Astrocyte (in vitro differentiated cells and primary cell): ENCODE measurements at regions not wholly inside any gene's neighbourhood (a gene's known extent, or its start where the extent isn't known, plus 50 kb on each side); places are given as distances from the start of the nearest gene placed in this dataset.

Experiments used
- DNase-seq: peaks from one replicate; pipeline ENCODE4 v3.0.0-alpha.2; 2010; ENCODE audit warnings: low read depth
- FAIRE-seq: peaks from 2 replicates; lab custom pipeline; 2011; peaks lifted over from hg19 to GRCh38; lab: Jason Lieb, UNC
- H2AFZ ChIP-seq: 2 replicates; pipeline ENCODE4 v1.6.0; 2012; ENCODE audit warnings: low read depth, low read length, inconsistent platforms
- H3K27ac ChIP-seq: 2 replicates; pipeline ENCODE4 v1.5.1; 2011; ENCODE audit warnings: low read depth, low read length, inconsistent platforms
- H3K27me3 ChIP-seq: 2 replicates; pipeline ENCODE4 v1.6.0; 2011; ENCODE audit warnings: low read length, inconsistent platforms; ENCODE audit not compliant: insufficient read depth
- H3K36me3 ChIP-seq: 2 replicates; pipeline ENCODE4 v1.5.1; 2011; ENCODE audit warnings: low read length, inconsistent platforms; ENCODE audit not compliant: insufficient read depth
- H3K4me1 ChIP-seq: 2 replicates; pipeline ENCODE4 v1.5.1; 2011; ENCODE audit warnings: low read length, inconsistent platforms; ENCODE audit not compliant: insufficient read depth
- H3K4me2 ChIP-seq: 2 replicates; pipeline ENCODE4 v1.6.0; 2012; ENCODE audit warnings: low read length, inconsistent platforms
- H3K4me3 ChIP-seq: 2 replicates; pipeline ENCODE4 v1.5.1; 2011; ENCODE audit warnings: low read depth, mild to moderate bottlenecking, low read length, inconsistent platforms; ENCODE audit not compliant: insufficient read depth
- H3K79me2 ChIP-seq: 2 replicates; pipeline ENCODE4 v1.6.0; 2012; ENCODE audit warnings: mild to moderate bottlenecking, low read length, inconsistent platforms; ENCODE audit not compliant: insufficient read depth
- H3K9ac ChIP-seq: 2 replicates; pipeline ENCODE4 v1.6.0; 2012; ENCODE audit warnings: mild to moderate bottlenecking, low read length, inconsistent platforms
- H3K9me3 ChIP-seq: 2 replicates; pipeline ENCODE4 v1.5.1; 2012; ENCODE audit warnings: low read depth, mild to moderate bottlenecking, low read length, inconsistent platforms; ENCODE audit not compliant: insufficient read depth
- H4K20me1 ChIP-seq: 2 replicates; pipeline ENCODE4 v1.6.0; 2012; ENCODE audit warnings: low read length, inconsistent platforms; ENCODE audit not compliant: insufficient read depth
- H3K27ac Mint-ChIP-seq: one replicate; pipeline ENCODE4 v1.8.0; 2021; ENCODE audit warnings: mild to moderate bottlenecking, mixed read lengths; ENCODE audit not compliant: unreplicated experiment
- H3K27me3 Mint-ChIP-seq: one replicate; pipeline ENCODE4 v1.8.0; 2021; ENCODE audit warnings: low read depth, mixed read lengths; ENCODE audit not compliant: unreplicated experiment
- H3K36me3 Mint-ChIP-seq: one replicate; pipeline ENCODE4 v1.8.0; 2021; ENCODE audit warnings: low read depth, mixed read lengths; ENCODE audit not compliant: unreplicated experiment
- H3K4me1 Mint-ChIP-seq: one replicate; pipeline ENCODE4 v1.8.0; 2021; ENCODE audit warnings: low read depth, mixed read lengths; ENCODE audit not compliant: unreplicated experiment
- H3K4me3 Mint-ChIP-seq: one replicate; pipeline ENCODE4 v1.8.0; 2021; ENCODE audit warnings: mild to moderate bottlenecking, moderate library complexity, mixed read lengths; ENCODE audit not compliant: unreplicated experiment
- H3K9me3 Mint-ChIP-seq: one replicate; pipeline ENCODE4 v1.8.0; 2021; ENCODE audit warnings: mild to moderate bottlenecking, mixed read lengths; ENCODE audit not compliant: unreplicated experiment
- CTCF ChIP-seq: IDR thresholded peaks from 2 replicates; pipeline ENCODE4 v1.5.1; 2011; ENCODE audit warnings: low read depth, mild to moderate bottlenecking, inconsistent platforms, low read length, moderate library complexity; ENCODE audit not compliant: insufficient read depth
- EZH2 ChIP-seq: IDR thresholded peaks from 2 replicates; pipeline ENCODE4 v1.6.1; 2012; ENCODE audit warnings: mild to moderate bottlenecking, low read length, inconsistent platforms; ENCODE audit not compliant: insufficient read depth

GRCh38 chr3:44184319-44184953 lies 57.2 kb upstream of the TOPAZ1 start:
- Histone ChIP-seq H3K4me1 (no peaks in the 10 kb centered on the region), H4K20me1 (no peaks in the 10 kb centered on the region), H3K27ac (no peak overlapping the region), H2AFZ (no peak overlapping the region), H3K27me3 (peaks cover 5% of the 10 kb centered on the region), H3K79me2 (no peaks in the 10 kb centered on the region), H3K4me3 (no peak overlapping the region), H3K4me2 (no peak overlapping the region), H3K9me3 (no peaks in the 10 kb centered on the region), H3K9ac (no peak overlapping the region), H3K36me3 (no peaks in the 10 kb centered on the region)
- Mint-ChIP-seq H3K36me3 (no peaks in the 10 kb centered on the region), H3K27ac (no peak overlapping the region), H3K27me3 (peaks cover 14% of the 10 kb centered on the region), H3K9me3 (no peaks in the 10 kb centered on the region), H3K4me1 (no peaks in the 10 kb centered on the region), H3K4me3 (no peak overlapping the region)
- TF ChIP-seq CTCF (no peak), EZH2 (no peak)
- no peak for DNase-seq
- FAIRE-seq, result no peak

- no peak for TF ChIP-seq CTCF
- no peak for TF ChIP-seq EZH2
- Histone ChIP-seq H3K9ac (no peak overlapping the region), H3K27ac (no peak overlapping the region), H3K4me3 (no peak overlapping the region), H3K27me3 (peaks cover 3% of the 10 kb centered on the region), H2AFZ (no peak overlapping the region), H3K79me2 (no peaks in the 10 kb centered on the region), H3K36me3 (no peaks in the 10 kb centered on the region), H3K9me3 (no peaks in the 10 kb centered on the region), H3K4me1 (no peaks in the 10 kb centered on the region), H4K20me1 (no peaks in the 10 kb centered on the region), H3K4me2 (no peak overlapping the region)
- Mint-ChIP-seq H3K27me3 (peaks cover 14% of the 10 kb centered on the region), H3K27ac (no peak overlapping the region), H3K36me3 (no peaks in the 10 kb centered on the region), H3K9me3 (no peaks in the 10 kb centered on the region), H3K4me1 (no peaks in the 10 kb centered on the region), H3K4me3 (no peak overlapping the region)
- no peak for FAIRE-seq
- DNase-seq, result no peak
Measured at GRCh38 chr3:44185396-44185915, 56.2 kb upstream of the TOPAZ1 start.

GRCh38 chr3:44186111-44186672 lies 55.5 kb upstream of the TOPAZ1 start:
- FAIRE-seq, result no peak
- TF ChIP-seq CTCF, result no peak
- no peak for TF ChIP-seq EZH2
- Mint-ChIP-seq H3K36me3 (no peaks in the 10 kb centered on the region), H3K9me3 (no peaks in the 10 kb centered on the region), H3K4me1 (no peaks in the 10 kb centered on the region), H3K4me3 (no peak overlapping the region), H3K27ac (no peak overlapping the region), H3K27me3 (peaks cover 14% of the 10 kb centered on the region)
- DNase-seq, result no peak
- H3K36me3 ChIP-seq, result no peaks in the 10 kb centered on the region
- no peak overlapping the region for H3K27ac ChIP-seq
- no peaks in the 10 kb centered on the region for H3K4me1 ChIP-seq
- H3K4me3 ChIP-seq, result no peak overlapping the region
- no peak overlapping the region for H3K9ac ChIP-seq
- no peaks in the 10 kb centered on the region for H3K9me3 ChIP-seq
- H2AFZ ChIP-seq, result no peak overlapping the region
- no peaks in the 10 kb centered on the region for H4K20me1 ChIP-seq
- H3K79me2 ChIP-seq, result no peaks in the 10 kb centered on the region
- no peak overlapping the region for H3K4me2 ChIP-seq
- peaks cover 3% of the 10 kb centered on the region for H3K27me3 ChIP-seq
